ENCODE measurements at regions not wholly inside any gene's neighbourhood (a gene's known extent, or its start where the extent isn't known, plus 50 kb on each side); places are given as distances from the start of the nearest gene placed in this dataset.

- no peak overlapping the region for H3K4me3 ChIP-seq (ENCODE audit: low read depth, low read length)
- no peak for DNase-seq (ENCODE audit: low read depth)
- TF ChIP-seq POLR2A (IDR thresholded peaks at IDR 0.05; ENCODE audit: extremely low read depth, insufficient read length) (no peak), CTCF (IDR thresholded peaks at IDR 0.05; ENCODE audit: low read depth, low read length) (no peak), MAX (IDR thresholded peaks at IDR 0.05; ENCODE audit: low read depth, low read length) (no peak), MYC (IDR thresholded peaks at IDR 0.05; ENCODE audit: low read depth, low read length) (no peak)
Measured at GRCh38 chr5:164553851-164554250, 1048.4 kb downstream of the MAT2B start.

GRCh38 chr5:164555809-164556208 lies 1050.4 kb downstream of the MAT2B start:
- TF ChIP-seq MAX (IDR thresholded peaks at IDR 0.05; ENCODE audit: low read depth, low read length) = no peak
- no peak for TF ChIP-seq POLR2A (IDR thresholded peaks at IDR 0.05; ENCODE audit: extremely low read depth, insufficient read length)
- TF ChIP-seq CTCF (IDR thresholded peaks at IDR 0.05; ENCODE audit: low read depth, low read length) = no peak
- no peak for TF ChIP-seq MYC (IDR thresholded peaks at IDR 0.05; ENCODE audit: low read depth, low read length)
- no peak overlapping the region for H3K4me3 ChIP-seq (ENCODE audit: low read depth, low read length)
- no peak for DNase-seq (ENCODE audit: low read depth)

GRCh38 chr5:164560216-164560615 lies 1054.8 kb downstream of the MAT2B start:
- no peak for TF ChIP-seq MYC (IDR thresholded peaks at IDR 0.05; ENCODE audit: low read depth, low read length)
- TF ChIP-seq MAX (IDR thresholded peaks at IDR 0.05; ENCODE audit: low read depth, low read length) = no peak
- TF ChIP-seq POLR2A (IDR thresholded peaks at IDR 0.05; ENCODE audit: extremely low read depth, insufficient read length) = no peak
- TF ChIP-seq CTCF (IDR thresholded peaks at IDR 0.05; ENCODE audit: low read depth, low read length) = no peak
- DNase-seq (ENCODE audit: low read depth) = no peak

GRCh38 chr5:164561933-164562872 lies 1056.8 kb downstream of the MAT2B start:
- TF ChIP-seq MAX (IDR thresholded peaks at IDR 0.05; ENCODE audit: low read depth, low read length) (no peak), CTCF (IDR thresholded peaks at IDR 0.05; ENCODE audit: low read depth, low read length) (no peak), MYC (IDR thresholded peaks at IDR 0.05; ENCODE audit: low read depth, low read length) (no peak), POLR2A (IDR thresholded peaks at IDR 0.05; ENCODE audit: extremely low read depth, insufficient read length) (no peak)
- no peak for DNase-seq (ENCODE audit: low read depth)
- H3K4me3 ChIP-seq (ENCODE audit: low read depth, low read length) = no peak overlapping the region

More at GRCh38 chr5:164560216-164560615, 1054.8 kb downstream of the MAT2B start:
- no peak overlapping the region for H3K4me3 ChIP-seq (ENCODE audit: low read depth, low read length)

GRCh38 chr5:164563370-164563769 lies 1058.0 kb downstream of the MAT2B start:
- DNase-seq (ENCODE audit: low read depth) = no peak
- TF ChIP-seq CTCF (IDR thresholded peaks at IDR 0.05; ENCODE audit: low read depth, low read length) = no peak
- TF ChIP-seq MAX (IDR thresholded peaks at IDR 0.05; ENCODE audit: low read depth, low read length) = no peak
- no peak for TF ChIP-seq POLR2A (IDR thresholded peaks at IDR 0.05; ENCODE audit: extremely low read depth, insufficient read length)
- no peak for TF ChIP-seq MYC (IDR thresholded peaks at IDR 0.05; ENCODE audit: low read depth, low read length)

More at GRCh38 chr5:164563370-164563769, 1058.0 kb downstream of the MAT2B start:
- H3K4me3 ChIP-seq (ENCODE audit: low read depth, low read length) = no peak overlapping the region

All from NB4 (cell line).